Lung (tissue), 9 donors: ENCODE measurements at regions not wholly inside any gene's neighbourhood (a gene's known extent, or its start where the extent isn't known, plus 50 kb on each side); places are given as distances from the start of the nearest gene placed in this dataset.
A peak's percentile ranks its signal among the peaks of the same experiment; 100 is the strongest.
"Not testable (repeated sequence)": the region's sequence is repeated elsewhere in the genome, so short reads cannot be mapped to it uniquely, and the experiment has no call there.

Source experiments
- ATAC-seq: fragments of 200-7000 bp; cut with Tn5 transposase; one replicate; pipeline ENCODE4 v1.9.1; 2020; ENCODE audit warnings: moderate number of reproducible peaks; ENCODE audit not compliant: insufficient read depth, low FRiP score
- DNase-seq, 3 donors: peaks; one replicate each; pipeline ENCODE4 v3.0.0-alpha.2; 2013 to 2017
- H3K27ac ChIP-seq, 2 donors: one replicate each; pipeline ENCODE4 v1.5.1; 2013; ENCODE audit warnings: mild to moderate bottlenecking in 2 of 2, moderate library complexity in 2 of 2, control low read depth in 1 of 2, inconsistent platforms in 1 of 2, low read depth in 1 of 2, low read length in 1 of 2
- H3K27me3 ChIP-seq, 3 donors: one replicate each; pipeline ENCODE4 v1.5.1; 2013; ENCODE audit warnings: low read length in 2 of 3; ENCODE audit not compliant: control insufficient read depth in 3 of 3, insufficient read depth in 3 of 3
- H3K36me3 ChIP-seq, 4 donors: one replicate each; pipeline ENCODE4 v1.5.1; 2013; ENCODE audit warnings: low read length in 4 of 4, mild to moderate bottlenecking in 1 of 4, moderate library complexity in 1 of 4; ENCODE audit not compliant: control insufficient read depth in 4 of 4, insufficient read depth in 4 of 4
- H3K4me1 ChIP-seq, 5 donors: one replicate each; pipeline ENCODE4 v1.5.1; 2013; ENCODE audit warnings: low read length in 5 of 5, mild to moderate bottlenecking in 2 of 5, moderate library complexity in 1 of 5; ENCODE audit not compliant: control insufficient read depth in 5 of 5, insufficient read depth in 5 of 5
- H3K4me3 ChIP-seq: one replicate; pipeline ENCODE4 v1.5.1; 2013; ENCODE audit warnings: mild to moderate bottlenecking, control low read depth, moderate library complexity
- H3K9ac ChIP-seq, 2 donors: one replicate each; pipeline ENCODE4 v1.5.1; 2013; ENCODE audit warnings: low read length in 2 of 2, control low read depth in 1 of 2; ENCODE audit not compliant: insufficient read depth in 1 of 2
- H3K9me3 ChIP-seq, 4 donors: one replicate each; pipeline ENCODE4 v1.5.1; 2013; ENCODE audit warnings: low read length in 3 of 4, mild to moderate bottlenecking in 1 of 4, moderate library complexity in 1 of 4; ENCODE audit not compliant: control insufficient read depth in 4 of 4, insufficient read depth in 3 of 4
- WGBS, 2 donors: extraction: QIAGEN DNeasy Blood & Tissue Kit; methylation state at CpG; one replicate each; pipeline ENCODE4 v1.1.7; 2013; 5-methylcytosine and 5-hydroxymethylcytosine counted together
- donor health status: Bipolar disorder and iron deficiency.
- donor health status: healthy.
- donor health status: DM: yes; HTN: yes; CAD: no.

- H3K4me1 ChIP-seq, ATAC-seq, DNase-seq, H3K4me3 ChIP-seq, H3K27me3 ChIP-seq, H3K9ac ChIP-seq, H3K27ac ChIP-seq, H3K9me3 ChIP-seq, H3K36me3 ChIP-seq: not testable (repeated sequence)
- 90 to 93% methylated on average over 3 of the region's 3 CpGs for WGBS, 2 donors
Observed at GRCh38 chr16:33634057-33634456, 174.6 kb downstream of the TP53TG3F start.

- H3K4me1 ChIP-seq, ATAC-seq, H3K9me3 ChIP-seq, H3K27me3 ChIP-seq, DNase-seq, H3K36me3 ChIP-seq, H3K4me3 ChIP-seq, H3K27ac ChIP-seq, H3K9ac ChIP-seq: not testable (repeated sequence)
Observed at GRCh38 chr16:33636760-33637159, 177.3 kb downstream of the TP53TG3F start.

- not testable (repeated sequence) for ATAC-seq, H3K36me3 ChIP-seq, H3K4me3 ChIP-seq, H3K9me3 ChIP-seq, DNase-seq, H3K27me3 ChIP-seq, H3K9ac ChIP-seq, H3K4me1 ChIP-seq, H3K27ac ChIP-seq
- WGBS, 2 donors: 82 to 95% methylated on average over 2 of the region's 2 CpGs
Observed at GRCh38 chr16:33643270-33643669, 183.9 kb downstream of the TP53TG3F start.

- not testable (repeated sequence) for ATAC-seq, H3K9me3 ChIP-seq, H3K27me3 ChIP-seq, H3K4me3 ChIP-seq, H3K4me1 ChIP-seq, DNase-seq, H3K36me3 ChIP-seq, H3K27ac ChIP-seq, H3K9ac ChIP-seq
- 51 to 61% methylated on average over 5 of the region's 5 CpGs for WGBS, 2 donors
Observed at GRCh38 chr16:33643698-33644381, 184.4 kb downstream of the TP53TG3F start.

- WGBS, 2 donors: 31 to 52% methylated on average over 2 of the region's 2 CpGs
Observed at GRCh38 chr16:33646386-33646785, 187.0 kb downstream of the TP53TG3F start.

GRCh38 chr16:33655756-33656155 lies 196.3 kb downstream of the TP53TG3F start:
- not testable (repeated sequence) for H3K9ac ChIP-seq, H3K27me3 ChIP-seq, DNase-seq, H3K27ac ChIP-seq, H3K4me3 ChIP-seq, H3K36me3 ChIP-seq, H3K9me3 ChIP-seq, ATAC-seq, H3K4me1 ChIP-seq
- WGBS, 2 donors: 20 to 69% methylated on average over 2 to 6 of the region's 9 CpGs

More at GRCh38 chr16:33646386-33646785, 187.0 kb downstream of the TP53TG3F start:
- ATAC-seq, H3K9me3 ChIP-seq, H3K4me1 ChIP-seq, H3K36me3 ChIP-seq, H3K27me3 ChIP-seq, H3K4me3 ChIP-seq, H3K27ac ChIP-seq, DNase-seq, H3K9ac ChIP-seq: not testable (repeated sequence)

GRCh38 chr16:33656394-33656793 lies 197.0 kb downstream of the TP53TG3F start:
- DNase-seq, H3K4me1 ChIP-seq, H3K9ac ChIP-seq, H3K27ac ChIP-seq, H3K4me3 ChIP-seq, H3K36me3 ChIP-seq, H3K9me3 ChIP-seq, H3K27me3 ChIP-seq: not testable (repeated sequence)
- no CpG with 5 or more reads among the region's 10 CpGs for WGBS, 2 donors
- ATAC-seq: peak; percentile 69

GRCh38 chr16:33657717-33658116 lies 198.3 kb downstream of the TP53TG3F start:
- H3K27me3 ChIP-seq, H3K9ac ChIP-seq, DNase-seq, H3K9me3 ChIP-seq, H3K4me3 ChIP-seq, H3K4me1 ChIP-seq, ATAC-seq, H3K27ac ChIP-seq, H3K36me3 ChIP-seq: not testable (repeated sequence)
- no CpG with 5 or more reads among the region's 3 CpGs for WGBS, 2 donors
